A673 (cell line): ENCODE measurements at regions not wholly inside any gene's neighbourhood (a gene's known extent, or its start where the extent isn't known, plus 50 kb on each side); places are given as distances from the start of the nearest gene placed in this dataset.

ENCODE experiments used
- CTCF ChIP-seq: fragments of 300-800, 200-600 bp; sonication (generic); conservative IDR thresholded peaks from 2 replicates; pipeline ENCODE4 v1.5.1; 2017; ENCODE audit warnings: low read depth, mild to moderate bottlenecking, antibody characterized with exemption, low read length, moderate library complexity, mixed read lengths
- EZH2 ChIP-seq: fragments of 200-600 bp; sonication (generic); IDR thresholded peaks from 2 replicates; pipeline ENCODE4 v1.6.1; 2017; ENCODE audit warnings: borderline replicate concordance, low read depth, mild to moderate bottlenecking, mixed read lengths, antibody characterized with exemption, low read length; ENCODE audit not compliant: poor library complexity, severe bottlenecking

DNA sequence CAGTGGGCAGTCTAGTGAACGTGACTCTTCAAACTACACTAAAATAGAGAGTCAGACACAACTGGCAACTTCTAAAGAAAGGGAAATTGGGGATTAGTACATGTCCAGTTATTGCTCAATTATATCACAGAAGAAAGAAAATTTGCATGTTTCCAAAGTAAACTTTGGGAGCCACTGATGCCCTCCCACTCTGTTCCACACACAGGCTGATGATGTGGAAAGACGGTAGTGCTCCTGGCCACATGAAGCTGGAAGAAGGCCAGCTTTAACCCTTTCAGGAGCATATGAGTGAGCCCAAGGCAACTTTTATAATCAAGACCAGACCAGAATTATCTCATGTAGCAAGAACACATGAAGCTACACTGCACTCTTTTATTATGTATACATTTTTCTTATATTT lies 141.0 kb downstream of the NR4A2 start:
- TF ChIP-seq CTCF = no peak
- TF ChIP-seq EZH2 = no peak
